ENCODE measurements at regions not wholly inside any gene's neighbourhood (a gene's known extent, or its start where the extent isn't known, plus 50 kb on each side); places are given as distances from the start of the nearest gene placed in this dataset.
A peak's percentile ranks its signal among the peaks of the same experiment; 100 is the strongest.

- no peak for DNase-seq (ENCODE audit: low read depth in 2 of 2)
- Histone ChIP-seq H3K27me3 (ENCODE audit: control insufficient read depth, insufficient read depth, low read length) (no peaks in the 10 kb centered on the region), H2AFZ (ENCODE audit: low read length) (peak overlapping the region; percentile 24), H3K36me3 (ENCODE audit: control insufficient read depth, insufficient read depth, low read length) (no peaks in the 10 kb centered on the region), H3K9ac (ENCODE audit: insufficient read depth, low read length) (no peak overlapping the region), H3K4me3 (replicated peaks in 1 of 4; ENCODE audit: control extremely low read depth in 1 of 4, insufficient read depth in 1 of 4, low read depth in 3 of 4, low read length in 4 of 4) (no peak overlapping the region), H3K4me2 (ENCODE audit: extremely low read depth, insufficient read depth, low read length) (no peak overlapping the region), H4K20me1 (ENCODE audit: control insufficient read depth, extremely low read depth, insufficient read depth, low read length) (no peaks in the 10 kb centered on the region), H3K9me3 (ENCODE audit: control insufficient read depth, insufficient read depth, low read depth, low read length) (no peaks in the 10 kb centered on the region), H3K4me1 (ENCODE audit: control insufficient read depth, extremely low read depth, insufficient read depth, low read length) (peaks cover 3% of the 10 kb centered on the region), H3K27ac (ENCODE audit: insufficient read depth, low read length) (no peak overlapping the region), H3K79me2 (ENCODE audit: control insufficient read depth, insufficient read depth, low read length) (no peaks in the 10 kb centered on the region)
- TF ChIP-seq EZH2 (IDR thresholded peaks at IDR 0.05; ENCODE audit: low read length, missing control alignments) (no peak), CTCF (conservative IDR thresholded peaks at IDR 0.05 in 1 of 2, IDR thresholded peaks at IDR 0.05 in 1 of 2; ENCODE audit: low read depth in 1 of 2, low read length in 2 of 2) (no peak)
These were observed 551.9 kb upstream of the LUZP2 start for GRCh38 chr11:23944923-23945322.

GRCh38 chr11:23947883-23948282, 549.0 kb upstream of the LUZP2 start:
- H3K27ac ChIP-seq (ENCODE audit: insufficient read depth, low read length) = no peak overlapping the region

GRCh38 chr11:23948851-23949250, 548.0 kb upstream of the LUZP2 start:
- TF ChIP-seq EZH2 (IDR thresholded peaks at IDR 0.05; ENCODE audit: low read length, missing control alignments) (no peak), CTCF (conservative IDR thresholded peaks at IDR 0.05 in 1 of 2, IDR thresholded peaks at IDR 0.05 in 1 of 2; ENCODE audit: low read depth in 1 of 2, low read length in 2 of 2) (no peak)
- H2AFZ ChIP-seq (ENCODE audit: low read length) = no peak overlapping the region
- H3K4me2 ChIP-seq (ENCODE audit: extremely low read depth, insufficient read depth, low read length) = no peak overlapping the region
- no peaks in the 10 kb centered on the region for H4K20me1 ChIP-seq (ENCODE audit: control insufficient read depth, extremely low read depth, insufficient read depth, low read length)
- peak in 1 of 2 donors; percentile 33 for DNase-seq (ENCODE audit: low read depth in 2 of 2)
- H3K79me2 ChIP-seq (ENCODE audit: control insufficient read depth, insufficient read depth, low read length) = no peaks in the 10 kb centered on the region
- H3K4me1 ChIP-seq (ENCODE audit: control insufficient read depth, extremely low read depth, insufficient read depth, low read length) = peaks cover 3% of the 10 kb centered on the region
- no peaks in the 10 kb centered on the region for H3K36me3 ChIP-seq (ENCODE audit: control insufficient read depth, insufficient read depth, low read length)
- no peaks in the 10 kb centered on the region for H3K9me3 ChIP-seq (ENCODE audit: control insufficient read depth, insufficient read depth, low read depth, low read length)
- no peaks in the 10 kb centered on the region for H3K27me3 ChIP-seq (ENCODE audit: control insufficient read depth, insufficient read depth, low read length)
- H3K27ac ChIP-seq (ENCODE audit: insufficient read depth, low read length) = no peak overlapping the region
- H3K9ac ChIP-seq (ENCODE audit: insufficient read depth, low read length) = no peak overlapping the region
- H3K4me3 ChIP-seq (replicated peaks in 1 of 4; ENCODE audit: control extremely low read depth in 1 of 4, insufficient read depth in 1 of 4, low read depth in 3 of 4, low read length in 4 of 4) = no peak overlapping the region

More at GRCh38 chr11:23947883-23948282, 549.0 kb upstream of the LUZP2 start:
- DNase-seq (ENCODE audit: low read depth in 2 of 2) = no peak
- Histone ChIP-seq H3K4me2 (ENCODE audit: extremely low read depth, insufficient read depth, low read length) (no peak overlapping the region), H3K4me1 (ENCODE audit: control insufficient read depth, extremely low read depth, insufficient read depth, low read length) (peaks cover 3% of the 10 kb centered on the region), H3K9me3 (ENCODE audit: control insufficient read depth, insufficient read depth, low read depth, low read length) (no peaks in the 10 kb centered on the region), H4K20me1 (ENCODE audit: control insufficient read depth, extremely low read depth, insufficient read depth, low read length) (no peaks in the 10 kb centered on the region), H3K79me2 (ENCODE audit: control insufficient read depth, insufficient read depth, low read length) (no peaks in the 10 kb centered on the region), H3K27me3 (ENCODE audit: control insufficient read depth, insufficient read depth, low read length) (no peaks in the 10 kb centered on the region), H3K9ac (ENCODE audit: insufficient read depth, low read length) (no peak overlapping the region), H2AFZ (ENCODE audit: low read length) (no peak overlapping the region), H3K36me3 (ENCODE audit: control insufficient read depth, insufficient read depth, low read length) (no peaks in the 10 kb centered on the region), H3K4me3 (replicated peaks in 1 of 4; ENCODE audit: control extremely low read depth in 1 of 4, insufficient read depth in 1 of 4, low read depth in 3 of 4, low read length in 4 of 4) (no peak overlapping the region)
- no peak for TF ChIP-seq EZH2 (IDR thresholded peaks at IDR 0.05; ENCODE audit: low read length, missing control alignments)
- TF ChIP-seq CTCF (conservative IDR thresholded peaks at IDR 0.05 in 1 of 2, IDR thresholded peaks at IDR 0.05 in 1 of 2; ENCODE audit: low read depth in 1 of 2, low read length in 2 of 2) = no peak
